Heart left ventricle (tissue), 13 donors: ENCODE measurements at regions not wholly inside any gene's neighbourhood (a gene's known extent, or its start where the extent isn't known, plus 50 kb on each side); places are given as distances from the start of the nearest gene placed in this dataset.

ENCODE experiments used
- POLR2A ChIP-seq, 2 donors: fragments of 450-650 bp; IDR thresholded peaks; one replicate each; pipeline ENCODE4 v1.6.1; 2017; ENCODE audit warnings: antibody characterized with exemption in 2 of 2, mild to moderate bottlenecking in 2 of 2, moderate library complexity in 2 of 2
- TF ChIP-seq, protein P1 (sequence below), 12 donors: fragments of 200-600 bp; sonication (generic) in 4 of 12; IDR thresholded peaks; one replicate each; pipeline versions ENCODE4 v1.5.0 to v1.8.0; 2018 to 2022; ENCODE audit warnings: antibody characterized with exemption in 12 of 12, mild to moderate bottlenecking in 5 of 12
- donor health status: ischemic (EF 13 %, LVEDD 7.1; RV severe dilation, severe dysfunction).
- donor health status: DM: no; HTN: yes; CAD: no.
- donor health status: DM: no; HTN: no; CAD: no.
- donor health status: ischemic (EF 25% LVEDD 6.9; RV normal size, moderate dysfunction).
- donor health status: ischemic (EF 25% LVEDD 5.7; RV mildly dilated, moderate dysfunction).
- donor health status: ischemic (EF 35%, LVEDD 5.7; RV mildly dilated, moderate dysfunction).
- donor health status: nonischemic (EF 11% LVEDD 7.7; RV severe dilation, severe dysfunction).
- donor health status: DM: yes; HTN: yes; CAD: no.
- donor health status: PGD.
- donor health status: ischemic (EF 29% LVEDD 5.4; RV normal size, mild dysfunction).
- donor health status: nonischemic (EF 23%, LVEDD 6.1; RV moderate dilation, normal function).

DNA sequence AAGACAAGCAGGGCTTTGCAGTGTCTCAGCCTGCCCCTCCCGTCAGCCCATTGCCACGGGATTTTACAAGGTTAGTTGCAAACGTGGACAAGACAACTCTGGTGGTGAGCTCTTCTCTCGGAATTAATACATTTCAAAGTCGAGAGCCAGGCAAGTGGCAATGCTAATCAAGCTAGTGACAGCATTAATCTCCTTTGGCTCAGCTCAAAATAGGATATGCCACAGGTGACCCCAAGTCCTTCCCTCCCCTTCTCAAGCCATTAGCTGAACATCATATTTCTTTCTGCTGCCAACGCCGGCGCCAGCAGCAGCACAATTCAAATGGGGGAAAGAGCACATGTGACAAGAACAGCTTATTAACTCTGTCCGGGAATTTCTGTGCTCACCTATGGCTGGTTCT lies 190.1 kb downstream of the ATPSCKMT start:
- TF ChIP-seq, protein P1, sequence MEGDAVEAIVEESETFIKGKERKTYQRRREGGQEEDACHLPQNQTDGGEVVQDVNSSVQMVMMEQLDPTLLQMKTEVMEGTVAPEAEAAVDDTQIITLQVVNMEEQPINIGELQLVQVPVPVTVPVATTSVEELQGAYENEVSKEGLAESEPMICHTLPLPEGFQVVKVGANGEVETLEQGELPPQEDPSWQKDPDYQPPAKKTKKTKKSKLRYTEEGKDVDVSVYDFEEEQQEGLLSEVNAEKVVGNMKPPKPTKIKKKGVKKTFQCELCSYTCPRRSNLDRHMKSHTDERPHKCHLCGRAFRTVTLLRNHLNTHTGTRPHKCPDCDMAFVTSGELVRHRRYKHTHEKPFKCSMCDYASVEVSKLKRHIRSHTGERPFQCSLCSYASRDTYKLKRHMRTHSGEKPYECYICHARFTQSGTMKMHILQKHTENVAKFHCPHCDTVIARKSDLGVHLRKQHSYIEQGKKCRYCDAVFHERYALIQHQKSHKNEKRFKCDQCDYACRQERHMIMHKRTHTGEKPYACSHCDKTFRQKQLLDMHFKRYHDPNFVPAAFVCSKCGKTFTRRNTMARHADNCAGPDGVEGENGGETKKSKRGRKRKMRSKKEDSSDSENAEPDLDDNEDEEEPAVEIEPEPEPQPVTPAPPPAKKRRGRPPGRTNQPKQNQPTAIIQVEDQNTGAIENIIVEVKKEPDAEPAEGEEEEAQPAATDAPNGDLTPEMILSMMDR (IDR thresholded peaks at IDR 0.05) = no peak
- no peak for TF ChIP-seq POLR2A (IDR thresholded peaks at IDR 0.05)
